Activated B cell treated with CpG ODN at 0.5 μM for 24 hours (primary cell): ENCODE measurements at regions not wholly inside any gene's neighbourhood (a gene's known extent, or its start where the extent isn't known, plus 50 kb on each side); places are given as distances from the start of the nearest gene placed in this dataset.

Experiments
- ATAC-seq: fragments of 200-7000 bp; cut with Tn5 transposase; one replicate; pipeline ENCODE4 v1.10.0; 2021; ENCODE audit warnings: low read depth, mild to moderate bottlenecking, moderate library complexity
- CTCF ChIA-PET: fragments of 350-600 bp; sonication (Branson Sonifier 250); formaldehyde crosslinking; loops from one replicate; lab custom pipeline; 2021; ENCODE audit warnings: antibody characterized with exemption; lab: Charles Lee
- POLR2A ChIA-PET: fragments of 350-600 bp; sonication (Branson Sonifier 250); formaldehyde crosslinking; loops from one replicate; lab custom pipeline; 2021; ENCODE audit warnings: antibody characterized with exemption; lab: Charles Lee
- DNase-seq: peaks from one replicate; pipeline ENCODE4 v3.0.0; 2022
- H3K27ac Mint-ChIP-seq: one replicate; pipeline ENCODE4 v1.8.0; 2020; ENCODE audit warnings: mixed read lengths
- H3K27me3 Mint-ChIP-seq: one replicate; pipeline ENCODE4 v1.8.0; 2021; ENCODE audit warnings: mixed read lengths
- H3K36me3 Mint-ChIP-seq: one replicate; pipeline ENCODE4 v1.8.0; 2021; ENCODE audit warnings: low read depth, mixed read lengths
- H3K4me1 Mint-ChIP-seq: one replicate; pipeline ENCODE4 v1.8.0; 2021; ENCODE audit warnings: mixed read lengths
- H3K4me3 Mint-ChIP-seq: one replicate; pipeline ENCODE4 v1.8.0; 2020; ENCODE audit warnings: mild to moderate bottlenecking, mixed read lengths
- H3K9me3 Mint-ChIP-seq: one replicate; pipeline ENCODE4 v1.8.0; 2020; ENCODE audit warnings: mixed read lengths
- intact Hi-C: fragments of 100-400 bp; cut with micrococcal nuclease; formaldehyde crosslinking; loops from one replicate; pipeline ENCODE4 v1.15.1; 2024
- TF ChIP-seq, protein P1 (sequence below): fragments of 200-600 bp; IDR thresholded peaks from one replicate; pipeline ENCODE4 v1.8.0; 2022; ENCODE audit warnings: antibody characterized with exemption, mild to moderate bottlenecking

GRCh38 chr2:234630801-234631261 is 133.9 kb upstream of the ARL4C start:
- Mint-ChIP-seq H3K4me3 (no peak overlapping the region), H3K4me1 (no peaks in the 10 kb centered on the region), H3K27me3 (peaks cover 6% of the 10 kb centered on the region), H3K9me3 (no peaks in the 10 kb centered on the region), H3K36me3 (no peaks in the 10 kb centered on the region), H3K27ac (no peak overlapping the region)
- ChIA-PET POLR2A (no interaction called here), CTCF (no interaction called here)
- intact Hi-C loops, result no loop called here
- DNase-seq (no peak), ATAC-seq (no peak)
- TF ChIP-seq, protein P1, sequence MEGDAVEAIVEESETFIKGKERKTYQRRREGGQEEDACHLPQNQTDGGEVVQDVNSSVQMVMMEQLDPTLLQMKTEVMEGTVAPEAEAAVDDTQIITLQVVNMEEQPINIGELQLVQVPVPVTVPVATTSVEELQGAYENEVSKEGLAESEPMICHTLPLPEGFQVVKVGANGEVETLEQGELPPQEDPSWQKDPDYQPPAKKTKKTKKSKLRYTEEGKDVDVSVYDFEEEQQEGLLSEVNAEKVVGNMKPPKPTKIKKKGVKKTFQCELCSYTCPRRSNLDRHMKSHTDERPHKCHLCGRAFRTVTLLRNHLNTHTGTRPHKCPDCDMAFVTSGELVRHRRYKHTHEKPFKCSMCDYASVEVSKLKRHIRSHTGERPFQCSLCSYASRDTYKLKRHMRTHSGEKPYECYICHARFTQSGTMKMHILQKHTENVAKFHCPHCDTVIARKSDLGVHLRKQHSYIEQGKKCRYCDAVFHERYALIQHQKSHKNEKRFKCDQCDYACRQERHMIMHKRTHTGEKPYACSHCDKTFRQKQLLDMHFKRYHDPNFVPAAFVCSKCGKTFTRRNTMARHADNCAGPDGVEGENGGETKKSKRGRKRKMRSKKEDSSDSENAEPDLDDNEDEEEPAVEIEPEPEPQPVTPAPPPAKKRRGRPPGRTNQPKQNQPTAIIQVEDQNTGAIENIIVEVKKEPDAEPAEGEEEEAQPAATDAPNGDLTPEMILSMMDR, result no peak

- Mint-ChIP-seq H3K9me3 (no peaks in the 10 kb centered on the region), H3K4me3 (no peak overlapping the region), H3K27me3 (peaks cover 6% of the 10 kb centered on the region), H3K4me1 (no peaks in the 10 kb centered on the region), H3K36me3 (no peaks in the 10 kb centered on the region), H3K27ac (no peak overlapping the region)
- POLR2A ChIA-PET, result no interaction called here
- no peak for ATAC-seq
- TF ChIP-seq, protein P1, result no peak
- DNase-seq, result no peak
- intact Hi-C loops, result no loop called here
- CTCF ChIA-PET, result no interaction called here
Observed at GRCh38 chr2:234629596-234629995, 132.7 kb upstream of the ARL4C start.

DNA sequence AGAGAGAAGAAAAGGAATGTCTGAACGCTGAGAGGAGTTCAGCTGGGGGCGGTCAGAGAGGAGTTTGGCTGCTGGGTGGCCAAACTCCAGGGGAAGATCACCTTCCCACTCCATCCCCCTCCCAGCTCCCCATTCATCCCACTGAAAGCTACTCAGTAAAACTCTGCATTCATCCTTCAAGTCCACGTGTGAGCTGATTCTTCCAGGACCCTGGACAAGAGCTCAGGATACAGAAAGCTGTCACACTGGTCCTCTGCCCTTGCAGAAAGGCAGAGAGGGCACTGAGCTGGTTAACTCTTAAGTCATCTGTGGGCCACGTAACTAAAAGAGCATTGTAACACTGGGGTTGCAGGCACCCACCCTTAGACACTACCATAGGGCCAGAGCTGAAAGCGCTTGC is 132.1 kb upstream of the ARL4C start:
- DNase-seq, result no peak
- H3K36me3 Mint-ChIP-seq, result no peaks in the 10 kb centered on the region

GRCh38 chr2:234627308-234627707 is 130.4 kb upstream of the ARL4C start:
- Mint-ChIP-seq H3K4me3 (no peak overlapping the region), H3K27me3 (peaks cover 6% of the 10 kb centered on the region), H3K4me1 (no peaks in the 10 kb centered on the region), H3K27ac (no peak overlapping the region), H3K36me3 (no peaks in the 10 kb centered on the region), H3K9me3 (no peaks in the 10 kb centered on the region)
- no peak for ATAC-seq
- POLR2A ChIA-PET, result no interaction called here
- TF ChIP-seq, protein P1, result no peak
- intact Hi-C loops, result no loop called here
- DNase-seq, result no peak
- CTCF ChIA-PET, result no interaction called here

More for the DNA sequence above, 132.1 kb upstream of the ARL4C start:
- POLR2A ChIA-PET, result no interaction called here
- CTCF ChIA-PET, result no interaction called here
- H3K27ac Mint-ChIP-seq, result no peak overlapping the region
- H3K27me3 Mint-ChIP-seq, result peaks cover 6% of the 10 kb centered on the region
- no peak overlapping the region for H3K4me3 Mint-ChIP-seq
- TF ChIP-seq, protein P1, result no peak
- intact Hi-C loops, result no loop called here
- ATAC-seq, result no peak
- no peaks in the 10 kb centered on the region for H3K9me3 Mint-ChIP-seq
- H3K4me1 Mint-ChIP-seq, result no peaks in the 10 kb centered on the region

GRCh38 chr2:234626566-234627130 is 129.8 kb upstream of the ARL4C start:
- intact Hi-C loops, result no loop called here
- DNase-seq, result no peak
- peaks cover 6% of the 10 kb centered on the region for H3K27me3 Mint-ChIP-seq
- ChIA-PET CTCF (no interaction called here), POLR2A (no interaction called here)
- no peak overlapping the region for H3K27ac Mint-ChIP-seq
- no peak overlapping the region for H3K4me3 Mint-ChIP-seq
- H3K4me1 Mint-ChIP-seq, result no peaks in the 10 kb centered on the region
- ATAC-seq, result no peak
- no peaks in the 10 kb centered on the region for H3K9me3 Mint-ChIP-seq
- H3K36me3 Mint-ChIP-seq, result no peaks in the 10 kb centered on the region
- TF ChIP-seq, protein P1, result no peak
